DND-41 (cell line): ENCODE measurements at regions not wholly inside any gene's neighbourhood (a gene's known extent, or its start where the extent isn't known, plus 50 kb on each side); places are given as distances from the start of the nearest gene placed in this dataset.

ENCODE experiments used
- EZH2 ChIP-seq: IDR thresholded peaks from 3 replicates; pipeline ENCODE4 v1.6.1; 2012; ENCODE audit warnings: borderline replicate concordance, low read depth, mild to moderate bottlenecking, moderate library complexity, low read length, inconsistent platforms; ENCODE audit not compliant: severe bottlenecking
- TF ChIP-seq, protein P1 (sequence below): IDR thresholded peaks from 2 replicates; pipeline ENCODE4 v1.5.1; 2012; ENCODE audit warnings: borderline replicate concordance, low read length, moderate library complexity, mild to moderate bottlenecking; ENCODE audit not compliant: poor library complexity, severe bottlenecking; ENCODE audit errors: extremely low read depth

DNA sequence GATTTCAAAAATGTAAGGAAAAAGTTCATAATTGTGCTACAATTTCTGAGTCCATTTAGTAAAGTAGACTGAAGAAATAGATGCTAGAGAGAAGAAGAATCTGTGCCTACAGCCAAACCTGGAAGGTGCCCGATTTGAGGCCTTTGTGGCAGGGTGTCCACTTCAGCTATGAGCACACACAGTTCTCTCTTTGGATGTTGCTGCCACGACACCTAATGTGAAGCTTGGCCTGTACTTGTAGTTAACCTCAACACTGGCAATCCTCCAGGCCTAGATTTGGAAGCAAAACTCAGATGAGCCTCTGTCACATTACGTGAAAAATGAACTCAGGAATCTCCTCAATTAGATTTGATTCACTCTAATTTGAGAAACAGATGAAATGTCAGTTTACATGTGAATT lies 90.1 kb upstream of the LRP1B start:
- TF ChIP-seq, protein P1, sequence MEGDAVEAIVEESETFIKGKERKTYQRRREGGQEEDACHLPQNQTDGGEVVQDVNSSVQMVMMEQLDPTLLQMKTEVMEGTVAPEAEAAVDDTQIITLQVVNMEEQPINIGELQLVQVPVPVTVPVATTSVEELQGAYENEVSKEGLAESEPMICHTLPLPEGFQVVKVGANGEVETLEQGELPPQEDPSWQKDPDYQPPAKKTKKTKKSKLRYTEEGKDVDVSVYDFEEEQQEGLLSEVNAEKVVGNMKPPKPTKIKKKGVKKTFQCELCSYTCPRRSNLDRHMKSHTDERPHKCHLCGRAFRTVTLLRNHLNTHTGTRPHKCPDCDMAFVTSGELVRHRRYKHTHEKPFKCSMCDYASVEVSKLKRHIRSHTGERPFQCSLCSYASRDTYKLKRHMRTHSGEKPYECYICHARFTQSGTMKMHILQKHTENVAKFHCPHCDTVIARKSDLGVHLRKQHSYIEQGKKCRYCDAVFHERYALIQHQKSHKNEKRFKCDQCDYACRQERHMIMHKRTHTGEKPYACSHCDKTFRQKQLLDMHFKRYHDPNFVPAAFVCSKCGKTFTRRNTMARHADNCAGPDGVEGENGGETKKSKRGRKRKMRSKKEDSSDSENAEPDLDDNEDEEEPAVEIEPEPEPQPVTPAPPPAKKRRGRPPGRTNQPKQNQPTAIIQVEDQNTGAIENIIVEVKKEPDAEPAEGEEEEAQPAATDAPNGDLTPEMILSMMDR = no peak
- no peak for TF ChIP-seq EZH2
